Esophagus squamous epithelium (tissue), 4 donors: ENCODE measurements at regions not wholly inside any gene's neighbourhood (a gene's known extent, or its start where the extent isn't known, plus 50 kb on each side); places are given as distances from the start of the nearest gene placed in this dataset.

Experiments
- POLR2A ChIP-seq, 4 donors: fragments of 450-650 bp; IDR thresholded peaks; one replicate each; pipeline ENCODE4 v1.6.1; 2017; ENCODE audit warnings: antibody characterized with exemption in 4 of 4, mild to moderate bottlenecking in 4 of 4, moderate library complexity in 3 of 4
- TF ChIP-seq, protein P1 (sequence below), 6 experiments: fragments of 450-650 bp in 4 of 6; fragments of 200-600 bp in 2 of 6; sonication (generic) in 2 of 6; IDR thresholded peaks; one replicate each; pipeline ENCODE4 v1.5.1; 2016 to 2019; ENCODE audit warnings: antibody characterized with exemption in 6 of 6, mild to moderate bottlenecking in 4 of 6, moderate library complexity in 4 of 6

DNA sequence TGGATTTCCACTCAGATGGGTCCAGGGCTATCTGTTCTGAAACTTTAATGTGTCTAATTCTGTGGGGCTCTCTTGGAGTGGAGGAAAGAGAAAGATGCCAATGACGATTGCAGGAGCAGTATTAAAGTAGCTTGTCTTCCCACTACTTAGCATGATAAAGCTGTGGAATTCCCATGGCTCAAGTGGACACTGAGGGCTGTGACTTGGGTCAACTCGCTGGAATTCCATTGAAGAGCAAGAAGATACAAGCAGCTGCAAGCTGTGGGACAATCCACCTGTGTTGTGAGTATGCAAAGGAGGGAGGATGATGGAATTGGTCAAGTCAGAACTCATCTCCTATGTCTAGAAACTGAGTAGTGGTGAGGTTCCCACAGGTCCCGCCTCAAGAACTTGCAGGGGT is 154.2 kb upstream of the MINDY3 start:
- TF ChIP-seq, protein P1, sequence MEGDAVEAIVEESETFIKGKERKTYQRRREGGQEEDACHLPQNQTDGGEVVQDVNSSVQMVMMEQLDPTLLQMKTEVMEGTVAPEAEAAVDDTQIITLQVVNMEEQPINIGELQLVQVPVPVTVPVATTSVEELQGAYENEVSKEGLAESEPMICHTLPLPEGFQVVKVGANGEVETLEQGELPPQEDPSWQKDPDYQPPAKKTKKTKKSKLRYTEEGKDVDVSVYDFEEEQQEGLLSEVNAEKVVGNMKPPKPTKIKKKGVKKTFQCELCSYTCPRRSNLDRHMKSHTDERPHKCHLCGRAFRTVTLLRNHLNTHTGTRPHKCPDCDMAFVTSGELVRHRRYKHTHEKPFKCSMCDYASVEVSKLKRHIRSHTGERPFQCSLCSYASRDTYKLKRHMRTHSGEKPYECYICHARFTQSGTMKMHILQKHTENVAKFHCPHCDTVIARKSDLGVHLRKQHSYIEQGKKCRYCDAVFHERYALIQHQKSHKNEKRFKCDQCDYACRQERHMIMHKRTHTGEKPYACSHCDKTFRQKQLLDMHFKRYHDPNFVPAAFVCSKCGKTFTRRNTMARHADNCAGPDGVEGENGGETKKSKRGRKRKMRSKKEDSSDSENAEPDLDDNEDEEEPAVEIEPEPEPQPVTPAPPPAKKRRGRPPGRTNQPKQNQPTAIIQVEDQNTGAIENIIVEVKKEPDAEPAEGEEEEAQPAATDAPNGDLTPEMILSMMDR (IDR thresholded peaks at IDR 0.05) = no peak
- no peak for TF ChIP-seq POLR2A (IDR thresholded peaks at IDR 0.05)
